Trophoblast cell (in vitro differentiated cells and primary cell): ENCODE measurements at regions not wholly inside any gene's neighbourhood (a gene's known extent, or its start where the extent isn't known, plus 50 kb on each side); places are given as distances from the start of the nearest gene placed in this dataset.

Experiments used
- DNase-seq, 2 donors: peaks; one replicate each; pipeline ENCODE4 v3.0.0-alpha.2; 2016
- H2AFZ ChIP-seq: 2 replicates; pipeline ENCODE4 v1.6.1; 2013; ENCODE audit warnings: low read length, moderate library complexity, mild to moderate bottlenecking; ENCODE audit not compliant: insufficient read depth, poor library complexity
- H2AK5ac ChIP-seq: 2 replicates; pipeline ENCODE4 v1.6.1; 2013; ENCODE audit warnings: mild to moderate bottlenecking, low read length
- H2BK120ac ChIP-seq: 2 replicates; pipeline ENCODE4 v1.6.1; 2013; ENCODE audit warnings: low read length, mild to moderate bottlenecking, moderate library complexity; ENCODE audit not compliant: insufficient read depth, poor library complexity
- H2BK12ac ChIP-seq: 2 replicates; pipeline ENCODE4 v1.6.1; 2013; ENCODE audit warnings: mild to moderate bottlenecking, low read length, moderate library complexity
- H2BK5ac ChIP-seq: 2 replicates; pipeline ENCODE4 v1.6.1; 2013; ENCODE audit warnings: low read length, low read depth, moderate library complexity, mild to moderate bottlenecking; ENCODE audit not compliant: poor library complexity
- H3K14ac ChIP-seq: 2 replicates; pipeline ENCODE4 v1.6.1; 2013; ENCODE audit warnings: mild to moderate bottlenecking, low read length
- H3K18ac ChIP-seq: 2 replicates; pipeline ENCODE4 v1.6.1; 2013; ENCODE audit warnings: mild to moderate bottlenecking, low read length
- H3K23ac ChIP-seq: 2 replicates; pipeline ENCODE4 v1.6.1; 2013; ENCODE audit warnings: low read length
- H3K27ac ChIP-seq: 2 replicates; pipeline ENCODE4 v1.5.1; 2013; ENCODE audit warnings: low read depth, mild to moderate bottlenecking, inconsistent platforms, low read length, moderate library complexity
- H3K27me3 ChIP-seq: 2 replicates; pipeline ENCODE4 v1.6.1; 2013; ENCODE audit warnings: inconsistent platforms, mild to moderate bottlenecking, low read length, moderate library complexity; ENCODE audit not compliant: insufficient read depth
- H3K36me3 ChIP-seq, 2 experiments: 1 replicate in 1 of 2; 2 replicates in 1 of 2; pipeline ENCODE4 v1.6.1; 2013; ENCODE audit warnings: low read length in 2 of 2, mild to moderate bottlenecking in 2 of 2, moderate library complexity in 1 of 2; ENCODE audit not compliant: insufficient read depth in 2 of 2, control insufficient read depth in 1 of 2
- H3K4ac ChIP-seq: 2 replicates; pipeline ENCODE4 v1.6.1; 2013; ENCODE audit warnings: low read depth, mild to moderate bottlenecking, low read length, moderate library complexity
- H3K4me1 ChIP-seq, 2 experiments: 1 replicate in 1 of 2; 2 replicates in 1 of 2; pipeline ENCODE4 v1.6.1; 2013; ENCODE audit warnings: low read length in 2 of 2, mild to moderate bottlenecking in 2 of 2, moderate library complexity in 1 of 2; ENCODE audit not compliant: insufficient read depth in 2 of 2, control insufficient read depth in 1 of 2
- H3K4me2 ChIP-seq: 2 replicates; pipeline ENCODE4 v1.6.1; 2013; ENCODE audit warnings: inconsistent platforms, mild to moderate bottlenecking, low read length, moderate library complexity
- H3K4me3 ChIP-seq: 2 replicates; pipeline ENCODE4 v1.5.1; 2013; ENCODE audit warnings: mild to moderate bottlenecking, low read depth, low read length, inconsistent platforms
- H3K79me1 ChIP-seq: one replicate; pipeline ENCODE4 v1.6.1; 2013; ENCODE audit warnings: low read length
- H3K79me2 ChIP-seq: 2 replicates; pipeline ENCODE4 v1.6.1; 2013; ENCODE audit warnings: low read length, mild to moderate bottlenecking; ENCODE audit not compliant: control insufficient read depth, insufficient read depth, poor library complexity
- H3K9ac ChIP-seq: 2 replicates; pipeline ENCODE4 v1.6.1; 2013; ENCODE audit warnings: mild to moderate bottlenecking, low read length
- H3K9me3 ChIP-seq: 2 replicates; pipeline ENCODE4 v1.6.1; 2013; ENCODE audit warnings: low read depth, mild to moderate bottlenecking, control low read depth, inconsistent platforms, low read length; ENCODE audit not compliant: insufficient read depth
- H4K12ac ChIP-seq: 2 replicates; pipeline ENCODE4 v1.6.1; 2013; ENCODE audit warnings: low read depth, mild to moderate bottlenecking, low read length, moderate library complexity
- H4K8ac ChIP-seq: 2 replicates; pipeline ENCODE4 v1.6.1; 2013; ENCODE audit warnings: low read depth, mild to moderate bottlenecking, low read length, moderate library complexity
- H4K91ac ChIP-seq: one replicate; pipeline ENCODE4 v1.6.1; 2013; ENCODE audit warnings: low read depth, mild to moderate bottlenecking, low read length, moderate library complexity
- WGBS: extraction: QIAGEN DNeasy Blood & Tissue Kit; methylation state at CpG from one replicate; pipeline ENCODE4 v1.1.7; 2013; ENCODE audit warnings: missing lambda C conversion rate; ENCODE audit not compliant: insufficient read length, insufficient coverage; ENCODE audit errors: extremely low coverage; 5-methylcytosine and 5-hydroxymethylcytosine counted together

DNA sequence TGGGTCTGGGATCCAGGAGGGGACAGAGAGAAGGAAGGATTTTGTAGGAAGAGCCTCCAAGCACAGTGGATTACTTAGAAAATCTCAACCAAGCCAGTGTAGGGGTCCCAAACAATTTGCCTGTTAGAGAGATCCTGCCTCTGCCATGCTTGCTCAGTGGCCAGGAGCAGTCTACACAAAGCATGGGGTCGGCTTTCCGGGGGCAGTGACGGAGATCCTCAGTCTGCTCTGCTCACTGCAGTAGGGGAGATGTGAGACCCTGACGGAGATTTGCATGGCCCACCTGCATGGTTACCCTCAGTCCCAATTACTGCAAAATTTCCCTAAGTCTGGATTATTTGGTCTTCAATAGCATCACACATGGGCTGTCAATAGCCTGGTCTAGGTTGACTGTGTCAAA, 385.2 kb downstream of the CMPK2 start:
- WGBS = no CpG with 5 or more reads among the region's 4 CpGs
- DNase-seq = no peak
- H3K14ac ChIP-seq = no peak overlapping the region

DNA sequence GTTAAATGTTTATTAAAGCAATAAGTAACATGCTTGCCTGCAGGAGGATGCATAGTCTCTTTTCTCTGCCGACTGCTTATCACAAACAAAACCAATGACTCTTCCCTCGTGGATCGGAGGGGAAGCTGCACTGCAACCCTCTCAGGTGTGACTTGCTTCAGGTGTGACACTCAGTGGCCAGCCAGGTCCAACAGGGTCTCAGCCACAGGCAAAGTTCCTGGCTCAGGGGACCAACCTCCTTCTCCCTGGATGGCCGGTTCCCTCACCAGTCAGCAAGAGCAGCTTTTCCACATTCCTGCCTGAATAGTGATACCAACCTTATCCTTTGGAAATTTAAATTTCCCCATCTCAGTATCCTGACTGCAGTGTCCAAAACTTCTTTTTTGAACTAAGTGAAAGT, 383.5 kb downstream of the CMPK2 start:
- Histone ChIP-seq H3K4me3 (no peak overlapping the region), H3K18ac (no peak overlapping the region), H3K9me3 (peaks cover 7% of the 10 kb centered on the region), H3K9ac (no peak overlapping the region), H2BK5ac (no peak overlapping the region), H4K8ac (no peak overlapping the region), H3K79me1 (no peaks in the 10 kb centered on the region), H2BK12ac (no peak overlapping the region), H2AK5ac (no peak overlapping the region), H3K4me1 (no peaks in the 10 kb centered on the region), H3K23ac (no peak overlapping the region), H4K91ac (no peak overlapping the region), H3K27ac (no peak overlapping the region), H2AFZ (no peak overlapping the region), H2BK120ac (no peak overlapping the region), H3K27me3 (no peaks in the 10 kb centered on the region), H3K36me3 (no peaks in the 10 kb centered on the region), H3K79me2 (no peaks in the 10 kb centered on the region), H3K4ac (no peak overlapping the region), H4K12ac (no peak overlapping the region), H3K4me2 (no peak overlapping the region), H3K14ac (no peak overlapping the region)
- WGBS = no CpG with 5 or more reads among the region's 4 CpGs
- DNase-seq = no peak

More for the DNA sequence above, 385.2 kb downstream of the CMPK2 start:
- no peak overlapping the region for H3K4me2 ChIP-seq
- H2BK12ac ChIP-seq = no peak overlapping the region
- H4K91ac ChIP-seq = no peak overlapping the region
- H2BK5ac ChIP-seq = no peak overlapping the region
- no peak overlapping the region for H3K18ac ChIP-seq
- no peaks in the 10 kb centered on the region for H3K27me3 ChIP-seq
- H2BK120ac ChIP-seq = no peak overlapping the region
- no peaks in the 10 kb centered on the region for H3K36me3 ChIP-seq
- no peak overlapping the region for H2AFZ ChIP-seq
- no peak overlapping the region for H3K27ac ChIP-seq
- H2AK5ac ChIP-seq = no peak overlapping the region
- peaks cover 2% of the 10 kb centered on the region for H3K79me1 ChIP-seq
- no peak overlapping the region for H3K9ac ChIP-seq
- peaks cover 0 to 3% of the 10 kb centered on the region in 2 experiments for H3K4me1 ChIP-seq
- no peak overlapping the region for H4K12ac ChIP-seq
- no peak overlapping the region for H3K4ac ChIP-seq
- no peaks in the 10 kb centered on the region for H3K79me2 ChIP-seq
- H3K23ac ChIP-seq = no peak overlapping the region
- H3K9me3 ChIP-seq = peaks cover 7% of the 10 kb centered on the region
- no peak overlapping the region for H4K8ac ChIP-seq
- H3K4me3 ChIP-seq = no peak overlapping the region

GRCh38 chr2:6487765-6488164, 377.9 kb downstream of the CMPK2 start:
- Histone ChIP-seq H3K4ac (no peak overlapping the region), H2BK5ac (no peak overlapping the region), H2AFZ (no peak overlapping the region), H3K4me2 (no peak overlapping the region), H3K4me3 (no peak overlapping the region), H4K8ac (no peak overlapping the region), H2AK5ac (no peak overlapping the region), H3K23ac (no peak overlapping the region), H3K9me3 (no peaks in the 10 kb centered on the region), H3K79me2 (peaks cover 2% of the 10 kb centered on the region), H3K14ac (no peak overlapping the region), H3K79me1 (no peaks in the 10 kb centered on the region), H4K12ac (no peak overlapping the region), H2BK120ac (no peak overlapping the region), H3K4me1 (peaks cover 0 to 2% of the 10 kb centered on the region in 2 experiments), H3K18ac (no peak overlapping the region), H3K27me3 (no peaks in the 10 kb centered on the region), H2BK12ac (no peak overlapping the region), H3K36me3 (no peaks in the 10 kb centered on the region), H4K91ac (no peak overlapping the region), H3K9ac (no peak overlapping the region), H3K27ac (no peak overlapping the region)
- no peak for DNase-seq
- WGBS = no CpG with 5 or more reads among the region's 4 CpGs

DNA sequence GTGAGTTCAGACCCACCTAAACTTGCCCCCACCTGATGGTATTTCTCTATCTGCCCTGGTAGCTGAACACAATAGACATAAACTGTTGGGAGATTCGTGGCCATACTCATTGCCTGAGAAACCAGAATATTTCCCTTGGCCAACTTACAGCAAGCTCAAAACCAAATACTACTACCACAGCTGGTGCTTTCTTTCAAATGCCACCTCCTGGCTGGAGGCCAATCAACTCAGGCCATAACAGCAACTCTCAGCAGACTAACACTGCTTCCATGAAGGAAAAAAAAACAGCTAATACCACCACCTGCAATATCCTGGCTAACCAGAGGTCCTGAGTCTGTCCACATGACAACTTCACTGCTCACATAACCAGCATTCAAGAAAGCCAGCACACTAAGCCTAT, 373.1 kb downstream of the CMPK2 start:
- H3K79me1 ChIP-seq = no peaks in the 10 kb centered on the region
- no peak overlapping the region for H3K4me3 ChIP-seq
- no peak overlapping the region for H3K4ac ChIP-seq
- H3K27me3 ChIP-seq = no peaks in the 10 kb centered on the region
- H2BK5ac ChIP-seq = no peak overlapping the region
- H3K18ac ChIP-seq = no peak overlapping the region
- H4K8ac ChIP-seq = no peak overlapping the region
- H3K36me3 ChIP-seq = no peaks in the 10 kb centered on the region
- H4K12ac ChIP-seq = no peak overlapping the region
- no peak overlapping the region for H3K14ac ChIP-seq
- no CpG with 5 or more reads among the region's 1 CpG for WGBS
- peaks cover 0 to 2% of the 10 kb centered on the region in 2 experiments for H3K4me1 ChIP-seq
- no peak for DNase-seq
- no peak overlapping the region for H2AFZ ChIP-seq
- H2BK120ac ChIP-seq = no peak overlapping the region
- no peak overlapping the region for H3K9ac ChIP-seq
- peaks cover 2% of the 10 kb centered on the region for H3K79me2 ChIP-seq
- no peak overlapping the region for H3K23ac ChIP-seq
- H4K91ac ChIP-seq = no peak overlapping the region
- H3K27ac ChIP-seq = no peak overlapping the region
- H3K4me2 ChIP-seq = no peak overlapping the region
- no peak overlapping the region for H2AK5ac ChIP-seq
- H3K9me3 ChIP-seq = no peaks in the 10 kb centered on the region
- no peak overlapping the region for H2BK12ac ChIP-seq
